HG03460 (cell line): ENCODE measurements at regions not wholly inside any gene's neighbourhood (a gene's known extent, or its start where the extent isn't known, plus 50 kb on each side); places are given as distances from the start of the nearest gene placed in this dataset.
"Not testable (repeated sequence)": the region's sequence is repeated elsewhere in the genome, so short reads cannot be mapped to it uniquely, and the experiment has no call there.

Experiments
- ATAC-seq: cut with Tn5 transposase; IDR thresholded peaks from one replicate; pipeline ENCODE4 v1.9.1; 2021; ENCODE audit not compliant: unreplicated experiment

GRCh38 chr22:22756109-22756508 is 111.7 kb downstream of the GGTLC2 start:
- no peak for ATAC-seq

- ATAC-seq = not testable (repeated sequence)
These were observed 112.3 kb downstream of the GGTLC2 start for GRCh38 chr22:22756551-22757201.

GRCh38 chr22:22758101-22758807 is 113.8 kb downstream of the GGTLC2 start:
- not testable (repeated sequence) for ATAC-seq

GRCh38 chr22:22759371-22759770 is 115.0 kb downstream of the GGTLC2 start:
- no peak for ATAC-seq

- no peak for ATAC-seq
These were observed 115.6 kb downstream of the GGTLC2 start for GRCh38 chr22:22759889-22760546.

- ATAC-seq = no peak
These were observed 117.2 kb downstream of the GGTLC2 start for GRCh38 chr22:22761606-22761962.

GRCh38 chr22:22761963-22762772 is 117.8 kb downstream of the GGTLC2 start:
- no peak for ATAC-seq

- ATAC-seq = no peak
These were observed 119.1 kb downstream of the GGTLC2 start for GRCh38 chr22:22763512-22763911.

GRCh38 chr22:22764085-22764484 is 119.7 kb downstream of the GGTLC2 start:
- ATAC-seq = no peak

- no peak for ATAC-seq
These were observed 119.6 kb upstream of the IGLL5 start for GRCh38 chr22:22767876-22768602.

- ATAC-seq = no peak
These were observed 118.7 kb upstream of the IGLL5 start for GRCh38 chr22:22768885-22769284.

- no peak for ATAC-seq
These were observed 118.0 kb upstream of the IGLL5 start for GRCh38 chr22:22769434-22770279.

GRCh38 chr22:22770280-22770871 is 117.2 kb upstream of the IGLL5 start:
- no peak for ATAC-seq

GRCh38 chr22:22770881-22771280 is 116.7 kb upstream of the IGLL5 start:
- ATAC-seq = no peak

GRCh38 chr22:22771696-22772377 is 115.8 kb upstream of the IGLL5 start:
- ATAC-seq = no peak

- no peak for ATAC-seq
These were observed 115.2 kb upstream of the IGLL5 start for GRCh38 chr22:22772396-22772795.

- ATAC-seq = no peak
These were observed 114.7 kb upstream of the IGLL5 start for GRCh38 chr22:22772883-22773282.

- no peak for ATAC-seq
These were observed 114.2 kb upstream of the IGLL5 start for GRCh38 chr22:22773427-22773826.
